RPMI7951 (cell line): ENCODE measurements at regions not wholly inside any gene's neighbourhood (a gene's known extent, or its start where the extent isn't known, plus 50 kb on each side); places are given as distances from the start of the nearest gene placed in this dataset.
A peak's percentile ranks its signal among the peaks of the same experiment; 100 is the strongest.
"Not testable (repeated sequence)": the region's sequence is repeated elsewhere in the genome, so short reads cannot be mapped to it uniquely, and the experiment has no call there.

Experiments
- DNase-seq: peaks from one replicate; pipeline ENCODE4 v3.0.0-alpha.2; 2012; ENCODE audit warnings: low read depth

GRCh38 chr1:54474310-54475251 is 68.4 kb upstream of the SSBP3 start:
- DNase-seq: no peak

GRCh38 chr1:54471588-54471987 is 65.4 kb upstream of the SSBP3 start:
- DNase-seq: no peak

- DNase-seq: not testable (repeated sequence)
Observed at GRCh38 chr1:54469444-54469843, 63.2 kb upstream of the SSBP3 start.

GRCh38 chr1:54468288-54469084 is 62.3 kb upstream of the SSBP3 start:
- peak; percentile 25 for DNase-seq

GRCh38 chr1:54465351-54465811 is 59.2 kb upstream of the SSBP3 start:
- no peak for DNase-seq

GRCh38 chr1:54464477-54465146 is 58.4 kb upstream of the SSBP3 start:
- no peak for DNase-seq

GRCh38 chr1:54464031-54464476 is 57.9 kb upstream of the SSBP3 start:
- DNase-seq: no peak

- no peak for DNase-seq
Observed at GRCh38 chr1:54463259-54464030, 57.3 kb upstream of the SSBP3 start.

DNA sequence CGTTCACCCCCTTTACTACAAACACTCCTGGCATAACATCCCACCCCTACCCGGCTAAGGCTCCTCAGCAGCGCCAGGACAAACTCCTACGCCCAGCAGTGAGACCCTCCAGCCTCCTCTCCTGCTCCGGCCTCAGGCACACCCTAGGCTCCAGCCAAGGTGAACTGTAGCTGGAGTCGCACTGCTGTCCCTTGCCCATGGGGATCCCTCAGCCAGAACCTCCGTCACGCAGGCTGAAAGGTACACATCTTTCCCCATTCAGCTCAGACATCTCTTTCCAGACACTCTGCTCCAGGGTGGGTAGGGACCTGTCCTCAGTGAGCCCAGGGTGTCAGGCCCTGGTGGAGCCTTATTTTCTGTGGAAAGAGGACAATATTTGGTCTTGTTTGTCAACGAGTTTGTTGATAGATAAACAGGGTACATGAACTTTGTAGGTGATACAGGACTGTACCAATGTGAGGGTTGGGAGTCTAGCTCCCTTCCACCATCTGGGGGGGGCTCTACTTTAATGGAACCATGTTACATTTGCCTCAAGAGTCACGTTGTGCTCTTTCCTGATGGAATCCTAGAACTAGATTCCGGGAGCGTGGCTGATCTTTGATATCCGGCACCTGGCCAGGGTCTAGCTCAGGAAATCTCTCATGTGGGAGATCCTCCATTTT is 56.5 kb upstream of the SSBP3 start:
- no peak for DNase-seq

GRCh38 chr1:54461731-54462596 is 55.8 kb upstream of the SSBP3 start:
- DNase-seq: no peak

DNA sequence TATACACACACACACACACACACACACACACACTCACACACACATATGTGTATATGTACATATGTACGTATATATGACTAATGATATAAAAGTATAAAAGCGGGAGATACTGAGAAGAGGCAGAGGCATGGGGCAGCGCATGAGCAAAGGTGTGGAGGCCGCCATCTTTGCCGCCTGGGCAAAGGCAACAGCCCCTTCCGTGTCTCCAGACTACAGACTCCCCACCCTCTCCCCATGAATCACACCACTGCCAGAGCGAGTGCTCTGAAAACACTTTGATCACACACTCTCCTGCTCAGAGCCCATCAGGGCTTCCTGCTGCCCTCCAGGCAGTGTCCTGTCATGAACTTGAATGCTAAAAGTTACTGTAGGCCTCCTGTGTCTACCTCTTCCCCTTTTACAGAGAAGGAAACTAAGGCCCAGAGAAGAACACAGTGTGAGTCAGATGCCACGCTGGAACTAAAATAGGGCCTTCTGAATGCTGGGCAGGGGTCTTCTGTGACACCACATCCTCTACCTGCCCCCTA is 54.7 kb upstream of the SSBP3 start:
- DNase-seq: no peak

DNA sequence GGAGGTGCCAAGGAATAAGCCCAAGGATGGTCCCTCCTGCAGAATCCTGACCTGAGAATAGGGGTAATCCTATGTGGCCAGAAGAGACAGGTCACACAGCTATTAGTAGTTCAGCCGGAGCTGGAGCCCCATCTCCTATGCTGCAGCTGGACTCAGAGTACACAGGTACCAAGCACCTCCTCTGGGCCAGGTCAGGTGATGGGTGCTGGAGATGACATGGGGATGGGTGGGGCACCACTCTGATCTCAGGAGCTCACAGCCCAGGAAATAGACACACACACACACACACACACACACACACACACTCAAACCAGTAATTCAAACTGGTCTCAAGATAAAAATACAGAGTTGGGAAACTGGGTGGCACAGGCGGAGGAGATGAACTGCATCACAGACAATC is 54.2 kb upstream of the SSBP3 start:
- no peak for DNase-seq

GRCh38 chr1:54459726-54460191 is 53.6 kb upstream of the SSBP3 start:
- no peak for DNase-seq

- DNase-seq: no peak
Observed at GRCh38 chr1:54459140-54459539, 52.9 kb upstream of the SSBP3 start.

GRCh38 chr1:54456921-54457529 is 50.8 kb upstream of the SSBP3 start:
- peak; percentile 19 for DNase-seq

GRCh38 chr1:54456361-54456760 is 50.2 kb upstream of the SSBP3 start:
- no peak for DNase-seq
